HCT116 (cell line): ENCODE measurements at regions not wholly inside any gene's neighbourhood (a gene's known extent, or its start where the extent isn't known, plus 50 kb on each side); places are given as distances from the start of the nearest gene placed in this dataset.

Source experiments
- ATF3 ChIP-seq: IDR thresholded peaks from 2 replicates; pipeline ENCODE4 v1.6.1; 2012
- CTCF ChIP-seq, 3 experiments: fragments of 200-600 bp in 1 of 3; sonication (generic) in 1 of 3; IDR thresholded peaks in 2 of 3; conservative IDR thresholded peaks in 1 of 3; 2 replicates each; pipeline ENCODE4 v1.5.1; 2012 to 2017; ENCODE audit warnings: low read depth in 2 of 3, low read length in 2 of 3, antibody characterized with exemption in 1 of 3, borderline replicate concordance in 1 of 3, control low read depth in 1 of 3, mild to moderate bottlenecking in 1 of 3, mixed read lengths in 1 of 3, mixed run types in 1 of 3, moderate library complexity in 1 of 3; ENCODE audit not compliant: insufficient read depth in 1 of 3
- EZH2 ChIP-seq: fragments of 200-600 bp; sonication (generic); IDR thresholded peaks from 2 replicates; pipeline ENCODE4 v1.6.1; 2017; ENCODE audit warnings: antibody characterized with exemption, mixed run types
- POLR2A ChIP-seq: IDR thresholded peaks from 2 replicates; pipeline ENCODE4 v1.7.0; 2011; ENCODE audit warnings: borderline replicate concordance; ENCODE audit not compliant: insufficient read depth, insufficient read length; ENCODE audit errors: extremely low read depth

GRCh38 chr18:33820517-33821371, 242.7 kb downstream of the ASXL3 start:
- no peak for TF ChIP-seq ATF3
- no peak for TF ChIP-seq CTCF (IDR thresholded peaks at IDR 0.05 in 2 of 3, conservative IDR thresholded peaks at IDR 0.05 in 1 of 3; ENCODE audit: borderline replicate concordance in 1 of 3, insufficient read depth in 1 of 3, low read depth in 2 of 3, low read length in 2 of 3)
- TF ChIP-seq EZH2: no peak
- no peak for TF ChIP-seq POLR2A
